ENCODE measurements at regions not wholly inside any gene's neighbourhood (a gene's known extent, or its start where the extent isn't known, plus 50 kb on each side); places are given as distances from the start of the nearest gene placed in this dataset.

DNA sequence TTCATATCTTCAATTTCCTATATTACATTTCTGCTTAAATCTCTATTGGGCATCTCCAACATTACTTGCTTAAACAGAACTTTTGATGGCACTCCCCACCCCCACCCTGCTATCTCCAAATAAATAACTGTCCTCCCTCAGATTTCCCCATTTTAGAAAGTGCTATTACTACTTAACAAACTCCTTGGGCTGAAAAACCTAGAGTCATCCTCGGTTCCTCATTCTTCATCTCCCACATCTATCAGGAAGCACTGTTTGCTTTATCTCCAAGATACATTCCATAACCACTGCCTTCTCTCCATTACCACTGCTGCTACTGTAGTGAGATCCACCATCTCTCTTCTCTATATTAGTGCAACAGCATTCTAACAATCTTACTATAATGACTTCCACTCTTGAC lies 150.4 kb upstream of the CYRIA start:
- TF ChIP-seq, protein P1, sequence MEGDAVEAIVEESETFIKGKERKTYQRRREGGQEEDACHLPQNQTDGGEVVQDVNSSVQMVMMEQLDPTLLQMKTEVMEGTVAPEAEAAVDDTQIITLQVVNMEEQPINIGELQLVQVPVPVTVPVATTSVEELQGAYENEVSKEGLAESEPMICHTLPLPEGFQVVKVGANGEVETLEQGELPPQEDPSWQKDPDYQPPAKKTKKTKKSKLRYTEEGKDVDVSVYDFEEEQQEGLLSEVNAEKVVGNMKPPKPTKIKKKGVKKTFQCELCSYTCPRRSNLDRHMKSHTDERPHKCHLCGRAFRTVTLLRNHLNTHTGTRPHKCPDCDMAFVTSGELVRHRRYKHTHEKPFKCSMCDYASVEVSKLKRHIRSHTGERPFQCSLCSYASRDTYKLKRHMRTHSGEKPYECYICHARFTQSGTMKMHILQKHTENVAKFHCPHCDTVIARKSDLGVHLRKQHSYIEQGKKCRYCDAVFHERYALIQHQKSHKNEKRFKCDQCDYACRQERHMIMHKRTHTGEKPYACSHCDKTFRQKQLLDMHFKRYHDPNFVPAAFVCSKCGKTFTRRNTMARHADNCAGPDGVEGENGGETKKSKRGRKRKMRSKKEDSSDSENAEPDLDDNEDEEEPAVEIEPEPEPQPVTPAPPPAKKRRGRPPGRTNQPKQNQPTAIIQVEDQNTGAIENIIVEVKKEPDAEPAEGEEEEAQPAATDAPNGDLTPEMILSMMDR (IDR thresholded peaks at IDR 0.05; ENCODE audit: low read depth, low read length) = no peak
- TF ChIP-seq, protein P2, sequence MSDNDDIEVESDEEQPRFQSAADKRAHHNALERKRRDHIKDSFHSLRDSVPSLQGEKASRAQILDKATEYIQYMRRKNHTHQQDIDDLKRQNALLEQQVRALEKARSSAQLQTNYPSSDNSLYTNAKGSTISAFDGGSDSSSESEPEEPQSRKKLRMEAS (IDR thresholded peaks at IDR 0.05; ENCODE audit: low read depth, low read length) = no peak
- no peak for TF ChIP-seq POLR2A (IDR thresholded peaks at IDR 0.05; ENCODE audit: extremely low read depth, insufficient read length)
